ENCODE measurements at regions not wholly inside any gene's neighbourhood (a gene's known extent, or its start where the extent isn't known, plus 50 kb on each side); places are given as distances from the start of the nearest gene placed in this dataset.

DNA sequence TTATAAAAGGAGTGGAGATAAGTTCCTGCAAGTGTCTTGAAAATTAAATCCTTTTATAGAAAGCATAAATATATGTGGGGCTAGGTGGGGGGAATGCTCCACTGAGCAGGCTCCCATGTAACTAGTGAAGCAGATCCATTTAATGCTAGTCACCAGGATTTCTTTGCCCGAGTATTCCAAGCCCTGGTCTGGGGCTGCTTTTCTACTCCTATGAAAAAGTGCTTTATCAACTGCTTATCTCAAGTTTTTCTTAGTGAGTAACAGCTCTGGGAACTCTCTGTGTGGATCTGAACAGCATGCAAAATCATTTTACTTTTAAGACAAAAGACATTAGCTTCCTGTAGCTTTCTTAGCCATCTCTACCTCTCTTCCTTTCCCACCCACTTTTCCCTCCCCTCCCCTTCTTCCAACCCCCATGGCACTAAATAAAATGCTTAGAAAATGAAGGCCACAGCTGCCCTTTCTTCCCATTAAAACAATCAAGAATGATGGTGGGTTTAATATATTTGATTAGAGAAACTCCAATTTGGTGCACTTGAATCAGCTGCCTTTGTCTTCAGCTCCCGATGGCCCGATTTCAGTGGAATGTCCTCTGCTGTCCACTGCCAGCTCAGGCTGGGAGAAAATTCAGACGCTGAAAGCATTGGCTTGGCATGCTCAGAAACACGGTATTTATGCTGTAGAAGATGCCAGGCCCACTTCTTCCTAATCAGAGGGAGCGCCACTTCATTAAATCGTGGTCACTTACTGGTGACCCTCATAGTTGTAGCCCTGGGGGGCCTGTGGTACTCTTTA, 475.1 kb downstream of the FOXO1 start (continued):
- TF ChIP-seq, protein P1, sequence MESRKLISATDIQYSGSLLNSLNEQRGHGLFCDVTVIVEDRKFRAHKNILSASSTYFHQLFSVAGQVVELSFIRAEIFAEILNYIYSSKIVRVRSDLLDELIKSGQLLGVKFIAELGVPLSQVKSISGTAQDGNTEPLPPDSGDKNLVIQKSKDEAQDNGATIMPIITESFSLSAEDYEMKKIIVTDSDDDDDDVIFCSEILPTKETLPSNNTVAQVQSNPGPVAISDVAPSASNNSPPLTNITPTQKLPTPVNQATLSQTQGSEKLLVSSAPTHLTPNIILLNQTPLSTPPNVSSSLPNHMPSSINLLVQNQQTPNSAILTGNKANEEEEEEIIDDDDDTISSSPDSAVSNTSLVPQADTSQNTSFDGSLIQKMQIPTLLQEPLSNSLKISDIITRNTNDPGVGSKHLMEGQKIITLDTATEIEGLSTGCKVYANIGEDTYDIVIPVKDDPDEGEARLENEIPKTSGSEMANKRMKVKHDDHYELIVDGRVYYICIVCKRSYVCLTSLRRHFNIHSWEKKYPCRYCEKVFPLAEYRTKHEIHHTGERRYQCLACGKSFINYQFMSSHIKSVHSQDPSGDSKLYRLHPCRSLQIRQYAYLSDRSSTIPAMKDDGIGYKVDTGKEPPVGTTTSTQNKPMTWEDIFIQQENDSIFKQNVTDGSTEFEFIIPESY (IDR thresholded peaks at IDR 0.05): no peak
- no peak for TF ChIP-seq POLR2AphosphoS2 (IDR thresholded peaks at IDR 0.05; ENCODE audit: low read depth, low read length)

DNA sequence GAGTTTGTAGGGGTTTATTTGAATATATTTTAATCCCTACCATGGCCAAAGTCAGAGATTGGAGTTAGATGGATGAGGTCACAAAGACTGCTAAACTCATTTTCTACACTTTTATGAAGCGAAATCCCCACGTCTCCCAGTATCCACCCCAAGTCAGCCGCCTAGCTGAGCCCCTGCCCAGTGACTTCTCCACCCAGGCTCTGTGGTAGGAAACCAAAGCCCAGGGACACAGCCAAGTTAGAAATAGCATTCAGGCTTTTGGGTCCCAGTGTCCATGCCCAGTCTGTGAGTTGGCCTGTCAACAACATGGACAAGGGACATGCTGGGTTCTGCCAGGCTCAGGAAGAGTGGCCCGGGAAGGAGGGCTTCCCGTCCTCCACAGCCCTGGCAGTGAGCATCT, 474.0 kb downstream of the FOXO1 start:
- FAIRE-seq: no peak
- SMC1A ChIA-PET (ENCODE audit: uncharacterized antibody, unreplicated experiment): interaction anchor here (1.8 kb wide), 1 partner anchor 41 kb away, joined by 3 read pairs; no protein-coding TSS in a partner anchor
- no peak overlapping the region for H3K4me2 ChIP-seq (ENCODE audit: control insufficient read depth, insufficient read depth)
- no peaks in the 10 kb centered on the region for H3K79me2 ChIP-seq (ENCODE audit: control insufficient read depth, insufficient read depth, low read length)
- 42% methylated on average over 4 of the region's 5 CpGs for WGBS (ENCODE audit: insufficient coverage, insufficient replicate concordance, low lambda C conversion rate, missing lambda C conversion rate)
- no peak overlapping the region for H3K4me3 ChIP-seq
- DNase-seq (ENCODE audit: low read depth, low spot score): no peak
- RAD21 ChIA-PET (ENCODE audit: unreplicated experiment): no interaction called here
- no peak overlapping the region for H3K27ac ChIP-seq (ENCODE audit: control insufficient read depth, insufficient read depth)
- no peak overlapping the region for H2AFZ ChIP-seq (ENCODE audit: control insufficient read depth, low read depth, low read length)
- CTCF ChIA-PET: interaction anchor here (0.6 kb wide), 1 partner anchor 426 kb away, joined by 3 read pairs; no protein-coding TSS in a partner anchor
- no peaks in the 10 kb centered on the region for H3K36me3 ChIP-seq (ENCODE audit: control insufficient read depth in 2 of 2, insufficient read depth in 2 of 2, low read length in 1 of 2)
- no peaks in the 10 kb centered on the region for H4K20me1 ChIP-seq (ENCODE audit: control insufficient read depth, insufficient read depth)
- ATAC-seq: no peak
- TF ChIP-seq SPI1 (IDR thresholded peaks at IDR 0.05; ENCODE audit: borderline replicate concordance, insufficient read depth, low read depth, low read length): no peak
- TF ChIP-seq, protein P2, sequence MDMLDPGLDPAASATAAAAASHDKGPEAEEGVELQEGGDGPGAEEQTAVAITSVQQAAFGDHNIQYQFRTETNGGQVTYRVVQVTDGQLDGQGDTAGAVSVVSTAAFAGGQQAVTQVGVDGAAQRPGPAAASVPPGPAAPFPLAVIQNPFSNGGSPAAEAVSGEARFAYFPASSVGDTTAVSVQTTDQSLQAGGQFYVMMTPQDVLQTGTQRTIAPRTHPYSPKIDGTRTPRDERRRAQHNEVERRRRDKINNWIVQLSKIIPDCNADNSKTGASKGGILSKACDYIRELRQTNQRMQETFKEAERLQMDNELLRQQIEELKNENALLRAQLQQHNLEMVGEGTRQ (IDR thresholded peaks at IDR 0.05; ENCODE audit: borderline replicate concordance, low read depth, low read length): no peak
- TF ChIP-seq, protein P3, sequence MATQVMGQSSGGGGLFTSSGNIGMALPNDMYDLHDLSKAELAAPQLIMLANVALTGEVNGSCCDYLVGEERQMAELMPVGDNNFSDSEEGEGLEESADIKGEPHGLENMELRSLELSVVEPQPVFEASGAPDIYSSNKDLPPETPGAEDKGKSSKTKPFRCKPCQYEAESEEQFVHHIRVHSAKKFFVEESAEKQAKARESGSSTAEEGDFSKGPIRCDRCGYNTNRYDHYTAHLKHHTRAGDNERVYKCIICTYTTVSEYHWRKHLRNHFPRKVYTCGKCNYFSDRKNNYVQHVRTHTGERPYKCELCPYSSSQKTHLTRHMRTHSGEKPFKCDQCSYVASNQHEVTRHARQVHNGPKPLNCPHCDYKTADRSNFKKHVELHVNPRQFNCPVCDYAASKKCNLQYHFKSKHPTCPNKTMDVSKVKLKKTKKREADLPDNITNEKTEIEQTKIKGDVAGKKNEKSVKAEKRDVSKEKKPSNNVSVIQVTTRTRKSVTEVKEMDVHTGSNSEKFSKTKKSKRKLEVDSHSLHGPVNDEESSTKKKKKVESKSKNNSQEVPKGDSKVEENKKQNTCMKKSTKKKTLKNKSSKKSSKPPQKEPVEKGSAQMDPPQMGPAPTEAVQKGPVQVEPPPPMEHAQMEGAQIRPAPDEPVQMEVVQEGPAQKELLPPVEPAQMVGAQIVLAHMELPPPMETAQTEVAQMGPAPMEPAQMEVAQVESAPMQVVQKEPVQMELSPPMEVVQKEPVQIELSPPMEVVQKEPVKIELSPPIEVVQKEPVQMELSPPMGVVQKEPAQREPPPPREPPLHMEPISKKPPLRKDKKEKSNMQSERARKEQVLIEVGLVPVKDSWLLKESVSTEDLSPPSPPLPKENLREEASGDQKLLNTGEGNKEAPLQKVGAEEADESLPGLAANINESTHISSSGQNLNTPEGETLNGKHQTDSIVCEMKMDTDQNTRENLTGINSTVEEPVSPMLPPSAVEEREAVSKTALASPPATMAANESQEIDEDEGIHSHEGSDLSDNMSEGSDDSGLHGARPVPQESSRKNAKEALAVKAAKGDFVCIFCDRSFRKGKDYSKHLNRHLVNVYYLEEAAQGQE (IDR thresholded peaks at IDR 0.05; ENCODE audit: low read depth, low read length): no peak
- TF ChIP-seq, protein P4, sequence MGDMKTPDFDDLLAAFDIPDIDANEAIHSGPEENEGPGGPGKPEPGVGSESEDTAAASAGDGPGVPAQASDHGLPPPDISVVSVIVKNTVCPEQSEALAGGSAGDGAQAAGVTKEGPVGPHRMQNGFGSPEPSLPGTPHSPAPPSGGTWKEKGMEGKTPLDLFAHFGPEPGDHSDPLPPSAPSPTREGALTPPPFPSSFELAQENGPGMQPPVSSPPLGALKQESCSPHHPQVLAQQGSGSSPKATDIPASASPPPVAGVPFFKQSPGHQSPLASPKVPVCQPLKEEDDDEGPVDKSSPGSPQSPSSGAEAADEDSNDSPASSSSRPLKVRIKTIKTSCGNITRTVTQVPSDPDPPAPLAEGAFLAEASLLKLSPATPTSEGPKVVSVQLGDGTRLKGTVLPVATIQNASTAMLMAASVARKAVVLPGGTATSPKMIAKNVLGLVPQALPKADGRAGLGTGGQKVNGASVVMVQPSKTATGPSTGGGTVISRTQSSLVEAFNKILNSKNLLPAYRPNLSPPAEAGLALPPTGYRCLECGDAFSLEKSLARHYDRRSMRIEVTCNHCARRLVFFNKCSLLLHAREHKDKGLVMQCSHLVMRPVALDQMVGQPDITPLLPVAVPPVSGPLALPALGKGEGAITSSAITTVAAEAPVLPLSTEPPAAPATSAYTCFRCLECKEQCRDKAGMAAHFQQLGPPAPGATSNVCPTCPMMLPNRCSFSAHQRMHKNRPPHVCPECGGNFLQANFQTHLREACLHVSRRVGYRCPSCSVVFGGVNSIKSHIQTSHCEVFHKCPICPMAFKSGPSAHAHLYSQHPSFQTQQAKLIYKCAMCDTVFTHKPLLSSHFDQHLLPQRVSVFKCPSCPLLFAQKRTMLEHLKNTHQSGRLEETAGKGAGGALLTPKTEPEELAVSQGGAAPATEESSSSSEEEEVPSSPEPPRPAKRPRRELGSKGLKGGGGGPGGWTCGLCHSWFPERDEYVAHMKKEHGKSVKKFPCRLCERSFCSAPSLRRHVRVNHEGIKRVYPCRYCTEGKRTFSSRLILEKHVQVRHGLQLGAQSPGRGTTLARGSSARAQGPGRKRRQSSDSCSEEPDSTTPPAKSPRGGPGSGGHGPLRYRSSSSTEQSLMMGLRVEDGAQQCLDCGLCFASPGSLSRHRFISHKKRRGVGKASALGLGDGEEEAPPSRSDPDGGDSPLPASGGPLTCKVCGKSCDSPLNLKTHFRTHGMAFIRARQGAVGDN (IDR thresholded peaks at IDR 0.05): no peak
- no peak for TF ChIP-seq NFYB (IDR thresholded peaks at IDR 0.05; ENCODE audit: insufficient read depth, low read depth, low read length)
- H3K9ac ChIP-seq (ENCODE audit: control insufficient read depth, insufficient read depth, low read length): no peak overlapping the region
- in situ Hi-C loops (cut with MboI) (no loop called here), intact Hi-C loops (cut with micrococcal nuclease; ENCODE audit: unreplicated experiment) (no loop called here)
- POLR2A ChIA-PET: no interaction called here
- H3K4me1 ChIP-seq (ENCODE audit: control insufficient read depth, insufficient read depth, low read length): no peaks in the 10 kb centered on the region
- BruUV-seq (replicated peaks): no TSS peak
- H3K27me3 ChIP-seq (replicated peaks in 1 of 2; ENCODE audit: control insufficient read depth in 2 of 2, insufficient read depth in 2 of 2, low read length in 1 of 2): peaks cover 4 to 5% of the 10 kb centered on the region in 2 experiments
- H3K9me3 ChIP-seq (replicated peaks; ENCODE audit: control insufficient read depth, insufficient read depth, low read length): no peaks in the 10 kb centered on the region
